Keratinocyte (primary cell): ENCODE measurements at regions not wholly inside any gene's neighbourhood (a gene's known extent, or its start where the extent isn't known, plus 50 kb on each side); places are given as distances from the start of the nearest gene placed in this dataset.

Experiments
- DNase-seq: peaks from one replicate; pipeline ENCODE4 v3.0.0-alpha.2; 2011; ENCODE audit warnings: low read depth, missing footprints, low spot score
- FAIRE-seq: peaks from 2 replicates; lab custom pipeline; 2011; peaks lifted over from hg19 to GRCh38; lab: Jason Lieb, UNC
- H2AFZ ChIP-seq: 2 replicates; pipeline ENCODE4 v1.6.0; 2012; ENCODE audit warnings: low read length, control low read depth, inconsistent platforms; ENCODE audit not compliant: control insufficient read depth
- H3K27ac ChIP-seq: 2 replicates; pipeline ENCODE4 v1.5.1; 2011; ENCODE audit warnings: low read length; ENCODE audit not compliant: control insufficient read depth, insufficient read depth
- H3K27me3 ChIP-seq: 3 replicates; pipeline ENCODE4 v1.6.0; 2011; ENCODE audit warnings: low read length; ENCODE audit not compliant: control insufficient read depth, insufficient read depth; ENCODE audit errors: extremely low read depth
- H3K36me3 ChIP-seq, 2 experiments: 2 replicates in 1 of 2; 3 replicates in 1 of 2; pipeline ENCODE4 v1.5.1; 2011; ENCODE audit warnings: low read length in 2 of 2, mild to moderate bottlenecking in 1 of 2; ENCODE audit not compliant: control insufficient read depth in 2 of 2, insufficient read depth in 2 of 2; ENCODE audit errors: extremely low read depth in 1 of 2
- H3K4me1 ChIP-seq: 3 replicates; pipeline ENCODE4 v1.5.1; 2011; ENCODE audit warnings: low read length; ENCODE audit not compliant: control insufficient read depth, insufficient read depth; ENCODE audit errors: extremely low read depth
- H3K4me2 ChIP-seq: 3 replicates; pipeline ENCODE4 v1.6.0; 2011; ENCODE audit warnings: low read depth, low read length; ENCODE audit not compliant: control insufficient read depth, insufficient read depth; ENCODE audit errors: extremely low read depth
- H3K4me3 ChIP-seq, 3 experiments: fragments of 200-600 bp in 1 of 3; sonication (generic) in 1 of 3; 2 replicates in 2 of 3; 3 replicates in 1 of 3; pipeline ENCODE4 v1.5.1; 2011 to 2016; ENCODE audit warnings: low read length in 3 of 3, mild to moderate bottlenecking in 3 of 3, control low read depth in 2 of 3, inconsistent platforms in 1 of 3, low read depth in 1 of 3, mixed read lengths in 1 of 3, mixed run types in 1 of 3, moderate library complexity in 1 of 3; ENCODE audit not compliant: control insufficient read depth in 2 of 3, insufficient read depth in 2 of 3; ENCODE audit errors: extremely low read depth in 1 of 3
- H3K79me2 ChIP-seq: 2 replicates; pipeline ENCODE4 v1.6.0; 2012; ENCODE audit warnings: low read length; ENCODE audit not compliant: control insufficient read depth, insufficient read depth
- H3K9ac ChIP-seq: 3 replicates; pipeline ENCODE4 v1.6.0; 2011; ENCODE audit warnings: low read length; ENCODE audit not compliant: control insufficient read depth, insufficient read depth; ENCODE audit errors: extremely low read depth
- H3K9me1 ChIP-seq: 3 replicates; pipeline ENCODE4 v1.6.0; 2011; ENCODE audit warnings: low read length; ENCODE audit not compliant: control insufficient read depth, insufficient read depth; ENCODE audit errors: extremely low read depth
- H3K9me3 ChIP-seq: 2 replicates; pipeline ENCODE4 v1.5.1; 2012; ENCODE audit warnings: low read depth, low read length; ENCODE audit not compliant: control insufficient read depth
- H4K20me1 ChIP-seq: 3 replicates; pipeline ENCODE4 v1.6.0; 2011; ENCODE audit warnings: low read length; ENCODE audit not compliant: control insufficient read depth, insufficient read depth; ENCODE audit errors: extremely low read depth
- EZH2 ChIP-seq: IDR thresholded peaks from one replicate; pipeline ENCODE4 v1.6.1; 2012; ENCODE audit warnings: inconsistent platforms, mild to moderate bottlenecking, low read length, moderate library complexity
- dilution Hi-C: fragments of 300-500 bp; cut with MboI; formaldehyde crosslinking; loops from one replicate; pipeline ENCODE4 v1.7.0; 2020; ENCODE audit warnings: low sequenced_read_pairs; ENCODE audit not compliant: extremely low pct_ligation_motif_present
- TF ChIP-seq, protein P1 (sequence below), 3 experiments: IDR thresholded peaks in 1 of 3; conservative IDR thresholded peaks in 1 of 3; optimal IDR thresholded peaks in 1 of 3; 2 replicates in 2 of 3; 3 replicates in 1 of 3; pipeline versions ENCODE3 to v1.5.1; 2011; ENCODE audit warnings: low read length in 3 of 3, mild to moderate bottlenecking in 3 of 3, moderate library complexity in 2 of 3, control low read depth in 1 of 3, inconsistent platforms in 1 of 3; ENCODE audit not compliant: insufficient read depth in 2 of 3; ENCODE audit errors: extremely low read depth in 1 of 3

DNA sequence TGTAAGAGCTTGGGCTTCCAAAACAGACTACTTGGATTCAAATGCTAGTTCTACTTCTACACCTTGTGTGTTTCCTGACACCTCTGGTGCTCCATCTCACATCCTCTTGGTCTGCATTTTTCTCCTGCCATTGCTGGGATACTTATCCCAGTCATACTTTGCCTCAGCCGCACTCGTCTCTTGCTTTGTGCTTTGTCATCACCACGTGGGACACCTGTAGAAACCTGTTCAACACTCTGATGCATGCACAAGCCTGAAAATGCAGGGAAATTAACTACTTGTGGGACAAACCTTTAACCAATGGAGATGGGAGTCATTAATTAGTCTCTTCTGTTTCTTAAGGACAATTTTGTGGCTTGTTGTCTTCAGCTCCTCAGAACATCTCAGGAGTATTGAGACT lies 94.2 kb upstream of the PHYHIPL start:
- no peaks in the 10 kb centered on the region for H3K9me3 ChIP-seq
- no peak overlapping the region for H3K4me2 ChIP-seq
- H3K9me1 ChIP-seq = no peaks in the 10 kb centered on the region
- H3K4me3 ChIP-seq = no peak overlapping the region
- no peaks in the 10 kb centered on the region for H3K36me3 ChIP-seq
- dilution Hi-C loops = no loop called here
- FAIRE-seq = peak; percentile 91
- DNase-seq = peak; percentile 33
- H3K27me3 ChIP-seq = no peaks in the 10 kb centered on the region
- no peak overlapping the region for H2AFZ ChIP-seq
- H3K79me2 ChIP-seq = no peaks in the 10 kb centered on the region
- H4K20me1 ChIP-seq = no peaks in the 10 kb centered on the region
- H3K4me1 ChIP-seq = peaks cover 10% of the 10 kb centered on the region
- no peak overlapping the region for H3K9ac ChIP-seq
- TF ChIP-seq EZH2 = no peak
- TF ChIP-seq, protein P1, sequence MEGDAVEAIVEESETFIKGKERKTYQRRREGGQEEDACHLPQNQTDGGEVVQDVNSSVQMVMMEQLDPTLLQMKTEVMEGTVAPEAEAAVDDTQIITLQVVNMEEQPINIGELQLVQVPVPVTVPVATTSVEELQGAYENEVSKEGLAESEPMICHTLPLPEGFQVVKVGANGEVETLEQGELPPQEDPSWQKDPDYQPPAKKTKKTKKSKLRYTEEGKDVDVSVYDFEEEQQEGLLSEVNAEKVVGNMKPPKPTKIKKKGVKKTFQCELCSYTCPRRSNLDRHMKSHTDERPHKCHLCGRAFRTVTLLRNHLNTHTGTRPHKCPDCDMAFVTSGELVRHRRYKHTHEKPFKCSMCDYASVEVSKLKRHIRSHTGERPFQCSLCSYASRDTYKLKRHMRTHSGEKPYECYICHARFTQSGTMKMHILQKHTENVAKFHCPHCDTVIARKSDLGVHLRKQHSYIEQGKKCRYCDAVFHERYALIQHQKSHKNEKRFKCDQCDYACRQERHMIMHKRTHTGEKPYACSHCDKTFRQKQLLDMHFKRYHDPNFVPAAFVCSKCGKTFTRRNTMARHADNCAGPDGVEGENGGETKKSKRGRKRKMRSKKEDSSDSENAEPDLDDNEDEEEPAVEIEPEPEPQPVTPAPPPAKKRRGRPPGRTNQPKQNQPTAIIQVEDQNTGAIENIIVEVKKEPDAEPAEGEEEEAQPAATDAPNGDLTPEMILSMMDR (optimal IDR thresholded peaks at IDR 0.05 in 1 of 3, IDR thresholded peaks at IDR 0.05 in 1 of 3, conservative IDR thresholded peaks at IDR 0.05 in 1 of 3; ENCODE audit: extremely low read depth in 1 of 3, insufficient read depth in 2 of 3, low read length in 3 of 3) = no peak
- no peak overlapping the region for H3K27ac ChIP-seq

DNA sequence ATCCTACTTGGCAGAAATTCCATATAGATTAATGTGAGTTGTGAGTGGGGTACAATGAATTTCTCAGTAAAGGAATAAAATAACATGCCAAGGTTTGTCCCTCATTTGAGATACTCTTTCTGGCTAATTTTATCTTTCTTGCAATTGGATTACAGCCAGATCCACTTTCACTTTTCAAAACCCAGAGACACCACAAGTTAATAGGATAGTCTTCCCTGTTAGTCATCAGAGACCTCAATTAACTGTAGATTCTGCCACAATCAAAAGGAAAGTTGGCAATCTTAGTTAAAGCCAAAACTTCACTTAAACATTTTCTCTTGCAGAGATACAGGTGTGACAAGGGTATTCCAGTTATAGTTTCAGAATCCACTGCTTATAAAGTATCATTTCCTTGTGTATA lies 91.4 kb upstream of the PHYHIPL start:
- no peak overlapping the region for H3K9ac ChIP-seq
- no peaks in the 10 kb centered on the region for H3K79me2 ChIP-seq
- no peaks in the 10 kb centered on the region for H3K27me3 ChIP-seq
- H3K4me2 ChIP-seq = no peak overlapping the region
- dilution Hi-C loops = no loop called here
- no peaks in the 10 kb centered on the region for H3K9me3 ChIP-seq
- no peak for TF ChIP-seq EZH2
- TF ChIP-seq, protein P1 (optimal IDR thresholded peaks at IDR 0.05 in 1 of 3, IDR thresholded peaks at IDR 0.05 in 1 of 3, conservative IDR thresholded peaks at IDR 0.05 in 1 of 3; ENCODE audit: extremely low read depth in 1 of 3, insufficient read depth in 2 of 3, low read length in 3 of 3) = no peak
- DNase-seq (no peak), FAIRE-seq (no peak)
- peaks cover 6% of the 10 kb centered on the region for H3K4me1 ChIP-seq
- no peak overlapping the region for H3K4me3 ChIP-seq
- no peaks in the 10 kb centered on the region for H3K36me3 ChIP-seq
- no peaks in the 10 kb centered on the region for H3K9me1 ChIP-seq
- H3K27ac ChIP-seq = no peak overlapping the region
- no peaks in the 10 kb centered on the region for H4K20me1 ChIP-seq
- no peak overlapping the region for H2AFZ ChIP-seq
